HG02798 (cell line): ENCODE measurements at regions not wholly inside any gene's neighbourhood (a gene's known extent, or its start where the extent isn't known, plus 50 kb on each side); places are given as distances from the start of the nearest gene placed in this dataset.

ENCODE experiments used
- ATAC-seq: cut with Tn5 transposase; IDR thresholded peaks from one replicate; pipeline ENCODE4 v1.9.1; 2021; ENCODE audit warnings: mild to moderate bottlenecking; ENCODE audit not compliant: unreplicated experiment, poor library complexity

- ATAC-seq, result no peak
Measured at GRCh38 chr6:43877463-43878126, 107.6 kb downstream of the VEGFA start.

GRCh38 chr6:43877036-43877435 lies 107.0 kb downstream of the VEGFA start:
- no peak for ATAC-seq

- ATAC-seq, result no peak
Measured at GRCh38 chr6:43876602-43877001, 106.6 kb downstream of the VEGFA start.

DNA sequence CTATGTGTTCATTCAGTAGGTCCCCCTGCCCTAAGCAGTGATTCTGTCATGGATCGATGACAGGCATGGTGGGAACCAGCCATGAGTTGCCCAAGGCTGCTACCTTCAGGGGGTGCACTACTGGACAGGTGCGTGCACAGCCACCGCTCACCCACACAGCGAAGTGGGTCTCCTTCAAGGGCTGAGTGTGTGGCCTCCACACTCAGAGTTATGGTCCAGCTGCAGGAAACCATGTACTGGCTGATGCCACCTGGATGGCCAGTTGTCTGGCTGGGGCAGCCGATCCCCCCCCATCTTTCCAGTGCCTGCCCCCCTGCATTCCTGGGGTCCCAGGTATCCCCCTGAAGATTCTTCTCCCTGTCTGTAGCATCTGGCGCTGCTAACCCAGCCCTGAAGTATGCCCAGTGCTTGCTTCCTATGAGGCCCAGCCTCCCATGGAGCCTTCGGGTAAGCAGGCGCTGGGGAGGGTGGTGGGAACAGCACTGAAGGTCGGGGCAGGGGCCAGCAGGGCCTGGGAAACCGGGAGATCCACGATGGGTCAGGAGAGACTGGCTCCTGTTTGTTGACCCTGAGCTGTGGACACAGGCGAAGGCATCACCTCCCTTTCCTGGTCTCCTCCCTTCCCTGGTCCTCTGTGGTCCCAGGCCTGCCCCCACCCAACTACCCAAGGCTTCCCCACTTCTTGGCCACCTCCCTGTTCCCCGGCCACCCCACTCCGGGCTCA lies 106.0 kb downstream of the VEGFA start:
- no peak for ATAC-seq

GRCh38 chr6:43874814-43875590 lies 105.0 kb downstream of the VEGFA start:
- no peak for ATAC-seq

- no peak for ATAC-seq
Measured at GRCh38 chr6:43873806-43874714, 104.0 kb downstream of the VEGFA start.

DNA sequence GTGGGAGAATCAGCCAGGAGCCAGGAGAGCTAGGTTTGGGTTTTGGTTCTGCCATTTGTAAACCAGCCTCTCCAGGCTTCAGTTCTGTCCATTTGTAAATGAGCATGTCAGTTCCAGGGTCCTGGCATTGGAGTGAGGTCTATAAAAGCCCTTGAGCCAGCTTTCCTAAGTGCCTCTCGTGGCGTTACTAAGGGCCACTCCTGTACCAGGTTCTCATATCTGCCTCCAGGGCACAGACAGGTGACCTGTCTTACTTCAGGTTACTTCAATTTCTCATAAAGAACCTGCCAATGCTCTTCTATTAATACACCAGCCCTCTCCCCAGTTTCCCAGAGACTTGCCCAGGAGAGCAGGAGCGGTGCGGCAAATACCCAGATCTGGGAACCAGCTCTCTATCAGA lies 101.9 kb downstream of the VEGFA start:
- no peak for ATAC-seq

GRCh38 chr6:43871284-43871683 lies 101.3 kb downstream of the VEGFA start:
- ATAC-seq, result no peak

DNA sequence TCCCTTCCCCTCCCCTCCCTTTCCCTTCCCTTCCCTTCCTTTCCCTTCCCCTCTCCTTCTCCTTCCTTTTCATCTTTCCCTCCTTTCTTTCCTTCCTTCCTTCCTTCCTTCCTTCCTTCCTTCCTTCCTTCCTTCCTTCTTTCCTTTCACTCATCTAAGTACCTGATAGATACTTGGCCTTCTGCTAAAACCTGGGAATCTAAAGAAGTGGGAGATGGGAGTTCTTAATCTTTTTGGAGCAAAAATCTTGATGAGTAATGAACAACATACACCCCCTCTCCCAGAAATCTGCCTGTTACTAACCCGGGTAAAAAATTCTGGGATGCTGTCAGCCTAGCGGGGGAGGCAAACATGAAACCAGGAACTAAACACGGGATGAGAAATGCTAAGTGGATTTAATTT lies 100.7 kb downstream of the VEGFA start:
- ATAC-seq, result no peak

DNA sequence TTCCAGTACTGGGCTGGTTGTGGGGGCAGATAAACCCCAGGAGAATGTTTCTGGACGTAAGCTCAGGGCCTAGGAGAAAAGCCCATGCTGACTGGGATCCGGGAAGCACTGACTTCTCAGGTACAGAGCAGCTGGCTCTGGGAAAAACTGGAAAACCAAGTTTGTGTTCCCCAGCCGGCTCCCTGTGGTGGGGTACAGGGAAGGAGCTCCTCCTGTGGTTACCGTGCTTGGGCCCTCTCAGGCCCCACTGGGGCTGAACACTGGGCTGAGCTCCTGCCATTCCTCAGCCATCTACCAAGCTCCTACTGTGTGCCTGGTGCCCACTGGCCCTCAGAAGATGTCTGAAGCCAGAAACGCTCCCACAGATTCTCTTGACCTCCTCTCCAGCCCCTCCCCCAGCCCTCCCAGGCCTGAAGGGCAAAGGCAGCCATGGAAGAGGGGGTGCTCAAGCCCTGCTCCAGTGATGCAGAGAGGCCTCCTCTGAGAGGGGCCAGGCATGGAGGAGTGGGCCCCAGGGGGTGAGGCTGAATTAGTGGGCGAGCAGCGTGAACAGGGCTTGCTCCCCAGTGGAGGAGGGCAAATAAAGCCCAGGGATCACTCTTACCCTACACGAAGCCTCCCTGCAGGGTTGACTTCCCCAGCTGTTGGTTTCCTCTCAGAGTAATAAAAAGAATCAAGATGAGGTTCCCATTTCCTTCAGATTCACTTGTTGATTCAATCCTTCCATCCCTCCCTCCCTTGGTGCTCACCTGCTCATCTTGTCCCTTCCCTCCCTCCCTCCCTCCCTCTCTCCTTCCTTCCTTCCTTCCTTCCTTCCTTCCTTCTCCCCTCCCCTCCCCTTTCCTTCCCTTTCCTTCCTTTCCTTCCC lies 100.0 kb downstream of the VEGFA start:
- ATAC-seq, result no peak

DNA sequence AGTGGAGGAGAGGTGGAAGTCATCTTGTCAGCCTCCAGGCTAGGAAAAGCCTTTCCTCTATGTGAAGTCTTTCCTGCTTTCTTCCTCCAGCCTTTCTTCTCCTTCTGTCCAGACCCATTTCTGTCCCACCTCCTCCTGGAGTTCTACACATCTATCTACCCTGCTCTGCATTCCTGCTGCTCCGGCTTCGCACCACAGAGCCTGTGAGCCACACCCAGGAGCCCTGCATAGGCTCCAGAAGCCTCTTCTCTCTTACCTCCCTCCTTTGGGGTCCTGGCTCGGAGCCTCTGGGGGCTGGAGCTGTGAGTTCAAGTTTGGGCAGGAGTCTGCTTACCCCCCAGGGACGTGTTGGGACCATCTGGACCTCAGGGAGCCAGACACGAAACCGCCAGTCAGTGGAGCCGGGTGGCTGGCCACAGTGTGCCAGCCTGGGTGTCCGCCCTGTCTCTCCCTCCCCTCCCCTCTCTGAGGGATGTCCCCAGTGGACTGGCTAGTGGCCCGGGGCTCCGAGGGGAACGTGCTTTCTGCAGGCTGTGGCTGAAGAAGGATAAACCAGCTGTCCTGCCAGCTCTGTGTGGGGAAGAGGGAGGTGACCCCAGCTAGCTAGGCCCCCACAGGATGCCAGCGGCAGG lies 99.2 kb downstream of the VEGFA start:
- no peak for ATAC-seq

- ATAC-seq, result no peak
Measured at GRCh38 chr6:43868467-43868866, 98.5 kb downstream of the VEGFA start.

GRCh38 chr6:43867996-43868395 lies 98.0 kb downstream of the VEGFA start:
- no peak for ATAC-seq

GRCh38 chr6:43867246-43867645 lies 97.2 kb downstream of the VEGFA start:
- no peak for ATAC-seq

DNA sequence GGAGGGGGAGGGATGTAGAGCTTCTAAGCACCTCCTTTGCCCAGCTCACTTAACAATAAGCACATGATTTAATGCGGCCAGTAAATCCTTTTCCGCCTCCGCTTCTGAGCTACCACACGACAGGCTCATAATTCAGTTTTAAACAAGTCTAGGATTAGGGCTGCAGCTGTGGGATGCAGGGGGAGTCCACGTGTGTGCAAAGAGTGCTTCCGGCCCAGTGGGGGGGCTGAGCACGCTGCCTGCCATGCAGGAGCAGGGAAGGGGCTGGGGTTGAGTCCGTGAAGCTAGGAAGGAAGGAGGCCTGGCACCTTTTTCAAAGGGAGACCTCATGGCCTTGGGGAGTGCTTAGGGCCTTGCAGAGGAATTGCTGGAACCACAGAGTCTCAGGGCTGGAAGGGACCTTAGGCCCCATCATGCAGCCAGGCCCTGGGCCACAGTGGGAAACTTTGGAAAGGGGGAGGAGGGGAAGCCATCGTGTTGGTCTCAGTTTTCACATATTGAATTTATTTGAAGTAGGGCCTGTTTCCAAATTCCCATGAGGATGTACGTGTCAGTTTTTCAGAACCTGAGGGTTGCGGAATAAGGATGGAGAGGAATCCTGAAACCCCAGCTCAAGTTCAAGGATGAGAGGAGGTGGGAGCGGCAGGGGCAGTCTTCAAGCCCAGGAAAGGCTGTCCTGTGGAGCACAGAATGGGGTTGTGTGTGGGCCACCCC lies 96.1 kb downstream of the VEGFA start:
- no peak for ATAC-seq

- ATAC-seq, result no peak
Measured at GRCh38 chr6:43865086-43865485, 95.1 kb downstream of the VEGFA start.

- no peak for ATAC-seq
Measured at GRCh38 chr6:43862925-43863324, 92.9 kb downstream of the VEGFA start.

- no peak for ATAC-seq
Measured at GRCh38 chr6:43861212-43861894, 91.3 kb downstream of the VEGFA start.
